ENCODE measurements at regions not wholly inside any gene's neighbourhood (a gene's known extent, or its start where the extent isn't known, plus 50 kb on each side); places are given as distances from the start of the nearest gene placed in this dataset.

DNA sequence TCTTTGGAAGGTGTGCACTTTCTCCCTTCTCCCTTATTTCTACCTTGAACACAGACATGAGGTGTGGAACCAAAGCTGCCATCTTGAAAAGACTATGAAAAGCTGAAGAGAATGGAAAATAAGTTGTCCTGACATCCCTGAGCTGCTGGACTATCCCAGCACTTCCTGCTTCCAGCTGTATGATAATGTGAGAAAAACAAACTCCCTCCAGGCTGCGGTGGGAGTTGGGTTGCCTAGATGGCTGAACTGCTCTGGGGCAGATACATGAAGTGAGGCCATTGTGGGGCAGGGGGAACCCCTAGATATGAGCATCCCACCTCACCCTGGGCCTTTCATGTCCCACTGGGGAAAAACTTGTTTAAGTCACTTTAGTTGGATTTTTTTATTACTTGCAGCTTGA is 82.4 kb downstream of the BOD1 start:
- H3K36me3 ChIP-seq (ENCODE audit: insufficient read depth, low read length): no peaks in the 10 kb centered on the region
- Mint-ChIP-seq H3K9me3 (peaks cover 0 to 2% (median 0%) of the 10 kb centered on the region in 5 donors), H3K36me3 (no peaks in the 10 kb centered on the region), H3K27me3 (peaks cover 0 to 23% of the 10 kb centered on the region in 2 donors), H3K27ac (no peak overlapping the region), H3K4me3 (no peak overlapping the region), H3K4me1 (no peaks in the 10 kb centered on the region)
- POLR2A ChIA-PET: no interaction called here
- H3K4me1 ChIP-seq (ENCODE audit: insufficient read depth, low read length): no peaks in the 10 kb centered on the region
- CTCF ChIA-PET: interaction anchor here (1.3 kb wide), 1 partner anchor 39 kb away, joined by 3 read pairs; no protein-coding TSS in a partner anchor
- DNase-seq: no peak
- no peaks in the 10 kb centered on the region for H3K27me3 ChIP-seq (ENCODE audit: insufficient read depth, low read length, poor library complexity, severe bottlenecking)
- no peaks in the 10 kb centered on the region for H3K9me3 ChIP-seq (ENCODE audit: low read length)
- H3K4me3 ChIP-seq (ENCODE audit: low read length): no peak overlapping the region
- no peak overlapping the region for H3K27ac ChIP-seq (ENCODE audit: low read depth, low read length)

DNA sequence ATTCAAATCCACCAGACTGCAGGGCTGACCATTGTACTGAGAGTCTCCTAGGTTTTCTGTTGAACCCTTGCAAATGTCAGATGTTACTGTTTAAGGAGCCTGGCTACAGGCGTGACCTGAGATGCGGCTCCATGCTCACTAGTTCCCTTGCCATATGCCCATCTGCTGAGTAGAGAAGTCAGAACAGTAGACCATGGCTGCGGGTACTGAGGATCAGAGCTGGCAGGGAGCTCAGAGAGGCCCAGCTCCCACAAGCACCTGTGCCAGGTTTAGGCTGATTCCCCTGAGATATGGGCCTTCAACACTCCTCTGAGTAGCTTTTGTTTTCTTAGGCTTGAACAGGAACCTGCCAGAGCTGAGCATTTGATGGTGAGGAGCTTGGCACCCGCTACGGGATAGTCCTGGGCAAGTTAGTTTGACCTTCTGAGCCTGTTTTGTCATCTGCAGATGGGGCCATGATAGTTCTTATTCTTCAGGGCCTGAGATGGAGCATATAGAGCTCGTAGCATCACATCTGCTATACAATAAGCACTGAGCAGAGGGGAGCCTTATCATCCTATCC is 83.7 kb downstream of the BOD1 start:
- Mint-ChIP-seq H3K27ac (no peak overlapping the region), H3K27me3 (peaks cover 0 to 12% of the 10 kb centered on the region in 2 donors), H3K9me3 (peaks cover 0 to 2% (median 0%) of the 10 kb centered on the region in 5 donors), H3K36me3 (no peaks in the 10 kb centered on the region), H3K4me1 (no peaks in the 10 kb centered on the region), H3K4me3 (no peak overlapping the region)
- ChIA-PET CTCF (no interaction called here), POLR2A (no interaction called here)
- Histone ChIP-seq H3K4me1 (ENCODE audit: insufficient read depth, low read length) (no peaks in the 10 kb centered on the region), H3K4me3 (ENCODE audit: low read length) (no peak overlapping the region), H3K9me3 (ENCODE audit: low read length) (no peaks in the 10 kb centered on the region), H3K27me3 (ENCODE audit: insufficient read depth, low read length, poor library complexity, severe bottlenecking) (no peaks in the 10 kb centered on the region), H3K27ac (ENCODE audit: low read depth, low read length) (no peak overlapping the region), H3K36me3 (ENCODE audit: insufficient read depth, low read length) (no peaks in the 10 kb centered on the region)
- no peak for DNase-seq

- no peaks in the 10 kb centered on the region for H3K36me3 ChIP-seq (ENCODE audit: insufficient read depth, low read length)
- CTCF ChIA-PET: no interaction called here
- Mint-ChIP-seq H3K27ac (no peak overlapping the region), H3K36me3 (no peaks in the 10 kb centered on the region), H3K4me1 (no peaks in the 10 kb centered on the region), H3K9me3 (peaks cover 0 to 2% (median 0%) of the 10 kb centered on the region in 5 donors), H3K4me3 (peak overlapping the region in 1 of 7 donors; percentile 28), H3K27me3 (peaks cover 0 to 13% of the 10 kb centered on the region in 2 donors)
- no peaks in the 10 kb centered on the region for H3K9me3 ChIP-seq (ENCODE audit: low read length)
- no peak overlapping the region for H3K4me3 ChIP-seq (ENCODE audit: low read length)
- no peak overlapping the region for H3K27ac ChIP-seq (ENCODE audit: low read depth, low read length)
- no peaks in the 10 kb centered on the region for H3K4me1 ChIP-seq (ENCODE audit: insufficient read depth, low read length)
- no peak for DNase-seq
- POLR2A ChIA-PET: no interaction called here
- no peaks in the 10 kb centered on the region for H3K27me3 ChIP-seq (ENCODE audit: insufficient read depth, low read length, poor library complexity, severe bottlenecking)
Measured at GRCh38 chr5:173531863-173532262, 84.6 kb downstream of the BOD1 start.

DNA sequence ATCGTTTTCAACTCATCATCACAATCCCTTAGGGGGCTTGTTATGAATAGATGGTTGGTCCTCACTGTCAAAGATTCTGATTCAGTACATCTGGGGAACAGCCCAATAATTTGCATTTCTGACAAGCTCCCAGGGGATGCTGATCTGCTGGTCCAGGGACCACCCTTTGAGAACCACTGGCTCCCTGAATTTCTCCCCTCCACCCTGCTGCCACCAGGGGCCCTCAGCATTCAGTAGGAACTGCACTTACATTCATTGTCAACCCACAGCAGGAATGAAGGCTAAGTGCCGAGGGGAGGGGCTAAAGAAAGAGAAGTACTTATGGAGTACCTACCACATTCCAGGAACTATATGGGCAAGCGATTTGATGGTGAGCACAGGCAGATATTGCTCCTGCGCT is 85.9 kb downstream of the BOD1 start:
- H3K4me3 ChIP-seq (ENCODE audit: low read length): no peak overlapping the region
- DNase-seq: no peak
- POLR2A ChIA-PET: no interaction called here
- Mint-ChIP-seq H3K9me3 (peaks cover 0 to 2% (median 0%) of the 10 kb centered on the region in 5 donors), H3K36me3 (no peaks in the 10 kb centered on the region), H3K4me1 (no peaks in the 10 kb centered on the region), H3K27me3 (peaks cover 2 to 8% of the 10 kb centered on the region in 2 donors), H3K27ac (no peak overlapping the region), H3K4me3 (no peak overlapping the region)
- no peaks in the 10 kb centered on the region for H3K27me3 ChIP-seq (ENCODE audit: insufficient read depth, low read length, poor library complexity, severe bottlenecking)
- H3K36me3 ChIP-seq (ENCODE audit: insufficient read depth, low read length): no peaks in the 10 kb centered on the region
- no peaks in the 10 kb centered on the region for H3K9me3 ChIP-seq (ENCODE audit: low read length)
- no peak overlapping the region for H3K27ac ChIP-seq (ENCODE audit: low read depth, low read length)
- no peaks in the 10 kb centered on the region for H3K4me1 ChIP-seq (ENCODE audit: insufficient read depth, low read length)
- CTCF ChIA-PET: no interaction called here

GRCh38 chr5:173529861-173530260 is 86.6 kb downstream of the BOD1 start:
- Histone ChIP-seq H3K36me3 (ENCODE audit: insufficient read depth, low read length) (no peaks in the 10 kb centered on the region), H3K9me3 (ENCODE audit: low read length) (no peaks in the 10 kb centered on the region), H3K27me3 (ENCODE audit: insufficient read depth, low read length, poor library complexity, severe bottlenecking) (no peaks in the 10 kb centered on the region), H3K4me3 (ENCODE audit: low read length) (no peak overlapping the region), H3K4me1 (ENCODE audit: insufficient read depth, low read length) (no peaks in the 10 kb centered on the region), H3K27ac (ENCODE audit: low read depth, low read length) (no peak overlapping the region)
- H3K9me3 Mint-ChIP-seq: peaks cover 0 to 2% (median 0%) of the 10 kb centered on the region in 5 donors
- H3K4me3 Mint-ChIP-seq: no peak overlapping the region
- peaks cover 2 to 8% of the 10 kb centered on the region in 2 donors for H3K27me3 Mint-ChIP-seq
- H3K27ac Mint-ChIP-seq: no peak overlapping the region
- no peaks in the 10 kb centered on the region for H3K4me1 Mint-ChIP-seq
- CTCF ChIA-PET: no interaction called here
- POLR2A ChIA-PET: no interaction called here
- H3K36me3 Mint-ChIP-seq: no peaks in the 10 kb centered on the region
- no peak for DNase-seq

- H3K9me3 Mint-ChIP-seq: peaks cover 0 to 2% (median 0%) of the 10 kb centered on the region in 5 donors
- CTCF ChIA-PET: no interaction called here
- POLR2A ChIA-PET: no interaction called here
- H3K27me3 Mint-ChIP-seq: peaks cover 2 to 8% of the 10 kb centered on the region in 2 donors
- no peaks in the 10 kb centered on the region for H3K36me3 Mint-ChIP-seq
- no peak overlapping the region for H3K27ac Mint-ChIP-seq
- Histone ChIP-seq H3K27ac (ENCODE audit: low read depth, low read length) (no peak overlapping the region), H3K4me1 (ENCODE audit: insufficient read depth, low read length) (no peaks in the 10 kb centered on the region), H3K4me3 (ENCODE audit: low read length) (no peak overlapping the region), H3K36me3 (ENCODE audit: insufficient read depth, low read length) (no peaks in the 10 kb centered on the region), H3K9me3 (ENCODE audit: low read length) (no peaks in the 10 kb centered on the region), H3K27me3 (ENCODE audit: insufficient read depth, low read length, poor library complexity, severe bottlenecking) (no peaks in the 10 kb centered on the region)
- H3K4me1 Mint-ChIP-seq: no peaks in the 10 kb centered on the region
- H3K4me3 Mint-ChIP-seq: no peak overlapping the region
- DNase-seq: no peak
Measured at GRCh38 chr5:173527671-173528070, 88.8 kb downstream of the BOD1 start.

- Mint-ChIP-seq H3K27ac (no peak overlapping the region), H3K4me3 (no peak overlapping the region), H3K9me3 (peaks cover 7 to 14% (median 8%) of the 10 kb centered on the region in 5 donors), H3K4me1 (no peaks in the 10 kb centered on the region), H3K27me3 (peaks cover 2 to 11% of the 10 kb centered on the region in 2 donors), H3K36me3 (no peaks in the 10 kb centered on the region)
- H3K27ac ChIP-seq (ENCODE audit: low read depth, low read length): no peak overlapping the region
- ChIA-PET POLR2A (no interaction called here), CTCF (no interaction called here)
- H3K4me3 ChIP-seq (ENCODE audit: low read length): no peak overlapping the region
- H3K9me3 ChIP-seq (ENCODE audit: low read length): no peaks in the 10 kb centered on the region
- H3K4me1 ChIP-seq (ENCODE audit: insufficient read depth, low read length): no peaks in the 10 kb centered on the region
- H3K27me3 ChIP-seq (ENCODE audit: insufficient read depth, low read length, poor library complexity, severe bottlenecking): no peaks in the 10 kb centered on the region
- no peaks in the 10 kb centered on the region for H3K36me3 ChIP-seq (ENCODE audit: insufficient read depth, low read length)
- DNase-seq: no peak
Measured at GRCh38 chr5:173524136-173524535, 92.3 kb downstream of the BOD1 start.

DNA sequence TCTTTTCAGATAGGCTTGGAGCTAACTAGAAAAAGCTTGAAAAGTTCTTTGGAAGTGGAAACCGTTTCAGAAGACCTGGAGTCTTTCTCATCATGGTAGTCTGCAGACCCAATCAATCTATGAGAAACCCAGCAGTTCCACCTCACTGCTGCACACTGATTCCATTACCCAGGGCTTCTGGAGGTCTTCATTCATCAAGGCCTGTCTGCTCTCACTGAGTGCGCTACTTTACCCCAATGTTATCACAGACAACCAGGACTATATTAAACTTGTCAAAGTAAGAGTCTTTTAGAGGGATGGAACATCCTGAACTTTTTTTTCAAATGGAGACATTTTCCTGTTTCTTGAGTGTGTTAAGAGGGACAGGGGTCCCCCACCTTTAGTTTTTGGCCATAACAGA is 93.1 kb downstream of the BOD1 start:
- peaks cover 7 to 14% (median 8%) of the 10 kb centered on the region in 5 donors for H3K9me3 Mint-ChIP-seq
- no peaks in the 10 kb centered on the region for H3K4me1 Mint-ChIP-seq
- no peak for DNase-seq
- no peaks in the 10 kb centered on the region for H3K36me3 Mint-ChIP-seq
- H3K4me3 ChIP-seq (ENCODE audit: low read length): no peak overlapping the region
- no peaks in the 10 kb centered on the region for H3K27me3 ChIP-seq (ENCODE audit: insufficient read depth, low read length, poor library complexity, severe bottlenecking)
- H3K4me3 Mint-ChIP-seq: no peak overlapping the region
- no peaks in the 10 kb centered on the region for H3K4me1 ChIP-seq (ENCODE audit: insufficient read depth, low read length)
- H3K27me3 Mint-ChIP-seq: peaks cover 2 to 14% of the 10 kb centered on the region in 2 donors
- H3K27ac ChIP-seq (ENCODE audit: low read depth, low read length): no peak overlapping the region
- no peak overlapping the region for H3K27ac Mint-ChIP-seq
- H3K36me3 ChIP-seq (ENCODE audit: insufficient read depth, low read length): no peaks in the 10 kb centered on the region
- POLR2A ChIA-PET: no interaction called here
- no peaks in the 10 kb centered on the region for H3K9me3 ChIP-seq (ENCODE audit: low read length)
- CTCF ChIA-PET: no interaction called here

DNA sequence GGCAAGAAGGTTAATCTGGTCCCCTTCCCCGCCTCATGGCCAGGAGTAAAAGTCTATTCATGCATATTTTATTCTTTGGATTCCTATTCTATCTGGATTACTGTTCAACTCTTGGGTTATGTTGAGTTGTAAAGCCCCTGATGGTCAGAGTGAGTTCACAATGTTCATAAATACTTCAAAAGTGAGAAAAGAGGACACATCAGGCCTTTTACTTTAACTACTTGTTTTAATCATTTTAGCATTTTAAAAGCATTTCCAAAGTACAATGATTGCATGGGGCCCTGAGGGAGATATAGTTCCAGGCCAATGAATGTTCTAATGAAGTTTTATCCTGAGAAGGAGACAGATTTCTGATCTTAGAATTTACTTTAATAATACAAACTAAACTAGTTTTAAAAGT is 93.9 kb downstream of the BOD1 start:
- Histone ChIP-seq H3K4me1 (ENCODE audit: insufficient read depth, low read length) (no peaks in the 10 kb centered on the region), H3K36me3 (ENCODE audit: insufficient read depth, low read length) (no peaks in the 10 kb centered on the region), H3K4me3 (ENCODE audit: low read length) (no peak overlapping the region), H3K27ac (ENCODE audit: low read depth, low read length) (no peak overlapping the region), H3K9me3 (ENCODE audit: low read length) (no peaks in the 10 kb centered on the region), H3K27me3 (ENCODE audit: insufficient read depth, low read length, poor library complexity, severe bottlenecking) (no peaks in the 10 kb centered on the region)
- Mint-ChIP-seq H3K4me1 (no peaks in the 10 kb centered on the region), H3K27me3 (peaks cover 2 to 19% of the 10 kb centered on the region in 2 donors), H3K9me3 (peaks cover 7 to 16% (median 8%) of the 10 kb centered on the region in 5 donors), H3K27ac (no peak overlapping the region), H3K36me3 (no peaks in the 10 kb centered on the region), H3K4me3 (no peak overlapping the region)
- CTCF ChIA-PET: no interaction called here
- DNase-seq: no peak
- POLR2A ChIA-PET: no interaction called here

Data from CD8-positive, alpha-beta memory T cell (primary cell).